Breast epithelium (tissue), 4 donors: ENCODE measurements at regions not wholly inside any gene's neighbourhood (a gene's known extent, or its start where the extent isn't known, plus 50 kb on each side); places are given as distances from the start of the nearest gene placed in this dataset.

Experiments used
- DNase-seq, 2 donors: peaks; one replicate each; pipeline ENCODE4 v3.0.0-alpha.2; 2019; ENCODE audit warnings: low spot score in 2 of 2
- H3K27ac ChIP-seq, 2 donors: fragments of 200-600 bp; sonication (generic) in 1 of 2; one replicate each; pipeline ENCODE4 v1.5.1; 2016 to 2019; ENCODE audit warnings: mild to moderate bottlenecking in 1 of 2
- H3K27me3 ChIP-seq, 2 donors: fragments of 200-600 bp; sonication (generic) in 1 of 2; one replicate each; pipeline versions ENCODE4 v1.5.1 to v1.6.0; 2017 to 2019; ENCODE audit warnings: control low read depth in 1 of 2, mild to moderate bottlenecking in 1 of 2
- H3K36me3 ChIP-seq: fragments of 200-600 bp; one replicate; pipeline ENCODE4 v1.5.1; 2019
- H3K4me1 ChIP-seq, 2 donors: fragments of 200-600 bp; sonication (generic); one replicate each; pipeline ENCODE4 v1.5.1; 2016 to 2019; ENCODE audit warnings: control low read depth in 1 of 2
- H3K4me3 ChIP-seq, 3 donors: fragments of 200-600 bp; sonication (generic); 1 replicate in 2 of 3; 2 replicates in 1 of 3; pipeline ENCODE4 v1.5.1; 2016 to 2019; ENCODE audit warnings: mild to moderate bottlenecking in 3 of 3, moderate library complexity in 2 of 3
- H3K9me3 ChIP-seq, 2 donors: fragments of 200-600 bp; sonication (generic) in 1 of 2; one replicate each; pipeline ENCODE4 v1.5.1; 2016 to 2019; ENCODE audit warnings: control low read depth in 1 of 2
- POLR2A ChIP-seq: fragments of 450-650 bp; IDR thresholded peaks from one replicate; pipeline ENCODE4 v1.6.1; 2016; ENCODE audit warnings: antibody characterized with exemption, mild to moderate bottlenecking, moderate library complexity
- POLR2AphosphoS5 ChIP-seq, 3 donors: sonication (generic); formaldehyde crosslinking; IDR thresholded peaks; one replicate each; pipeline ENCODE4 v1.6.1; 2017; ENCODE audit warnings: antibody characterized with exemption in 3 of 3
- intact Hi-C: fragments of 100-400 bp; cut with DNase I; formaldehyde crosslinking; loops from one replicate; pipeline ENCODE4 v1.15.1; 2023; ENCODE audit warnings: low total_unique reads
- TF ChIP-seq, protein P1 (sequence below), 3 donors: fragments of 450-650 bp; IDR thresholded peaks; one replicate each; pipeline ENCODE4 v1.5.1; 2016 to 2017; ENCODE audit warnings: antibody characterized with exemption in 3 of 3, mild to moderate bottlenecking in 3 of 3, moderate library complexity in 3 of 3

DNA sequence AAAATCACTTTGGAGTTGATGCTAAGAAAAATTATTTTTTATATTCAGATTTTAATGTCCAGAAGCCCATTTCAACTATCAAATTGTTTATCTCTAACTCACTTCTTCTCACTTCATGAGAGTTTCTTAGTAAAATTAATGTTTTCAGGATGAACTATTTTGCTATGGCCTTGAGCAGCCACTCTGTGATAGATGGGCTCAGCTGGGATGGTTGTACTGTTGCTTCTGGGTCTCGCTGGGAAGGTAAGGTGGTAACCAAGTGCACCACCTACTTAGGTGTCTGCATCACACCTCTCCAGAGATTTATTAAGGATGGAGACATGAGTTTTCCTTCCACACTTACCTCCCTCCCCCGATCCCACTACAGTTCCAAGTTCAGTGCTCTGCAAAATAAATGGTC, 110.3 kb upstream of the ATP2B2 start:
- TF ChIP-seq POLR2A, result no peak
- TF ChIP-seq, protein P1, sequence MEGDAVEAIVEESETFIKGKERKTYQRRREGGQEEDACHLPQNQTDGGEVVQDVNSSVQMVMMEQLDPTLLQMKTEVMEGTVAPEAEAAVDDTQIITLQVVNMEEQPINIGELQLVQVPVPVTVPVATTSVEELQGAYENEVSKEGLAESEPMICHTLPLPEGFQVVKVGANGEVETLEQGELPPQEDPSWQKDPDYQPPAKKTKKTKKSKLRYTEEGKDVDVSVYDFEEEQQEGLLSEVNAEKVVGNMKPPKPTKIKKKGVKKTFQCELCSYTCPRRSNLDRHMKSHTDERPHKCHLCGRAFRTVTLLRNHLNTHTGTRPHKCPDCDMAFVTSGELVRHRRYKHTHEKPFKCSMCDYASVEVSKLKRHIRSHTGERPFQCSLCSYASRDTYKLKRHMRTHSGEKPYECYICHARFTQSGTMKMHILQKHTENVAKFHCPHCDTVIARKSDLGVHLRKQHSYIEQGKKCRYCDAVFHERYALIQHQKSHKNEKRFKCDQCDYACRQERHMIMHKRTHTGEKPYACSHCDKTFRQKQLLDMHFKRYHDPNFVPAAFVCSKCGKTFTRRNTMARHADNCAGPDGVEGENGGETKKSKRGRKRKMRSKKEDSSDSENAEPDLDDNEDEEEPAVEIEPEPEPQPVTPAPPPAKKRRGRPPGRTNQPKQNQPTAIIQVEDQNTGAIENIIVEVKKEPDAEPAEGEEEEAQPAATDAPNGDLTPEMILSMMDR (IDR thresholded peaks at IDR 0.05), result no peak
- no peak for TF ChIP-seq POLR2AphosphoS5 (IDR thresholded peaks at IDR 0.05)
- peak in 1 of 2 donors; percentile 2 for DNase-seq
- Histone ChIP-seq H3K36me3 (no peaks in the 10 kb centered on the region), H3K9me3 (peaks cover 6 to 7% of the 10 kb centered on the region in 2 donors), H3K27ac (no peak overlapping the region), H3K4me3 (no peak overlapping the region), H3K27me3 (peaks cover 0 to 10% of the 10 kb centered on the region in 2 donors), H3K4me1 (no peaks in the 10 kb centered on the region)
- intact Hi-C loops, result no loop called here

DNA sequence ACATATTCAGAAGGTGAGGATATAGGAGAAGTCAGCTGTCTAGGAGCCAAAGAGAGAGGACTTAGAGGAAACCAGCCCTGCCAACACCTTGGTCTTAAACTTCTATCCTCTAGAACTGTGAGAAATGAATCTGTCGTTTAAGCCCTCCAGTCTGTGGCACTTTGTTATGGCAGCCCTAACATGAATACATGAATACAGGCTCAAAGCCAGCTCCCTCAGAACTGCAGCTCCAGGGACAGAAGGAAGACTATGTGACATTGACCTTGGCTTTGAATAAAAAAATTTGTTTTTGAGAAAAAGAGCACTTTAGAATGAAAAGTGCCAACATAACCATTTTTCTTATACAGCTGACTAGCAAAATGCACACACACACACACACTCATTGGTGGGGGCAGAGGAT, 110.9 kb upstream of the ATP2B2 start:
- no peak for TF ChIP-seq POLR2AphosphoS5 (IDR thresholded peaks at IDR 0.05)
- TF ChIP-seq, protein P1 (IDR thresholded peaks at IDR 0.05), result no peak
- TF ChIP-seq POLR2A, result no peak
- Histone ChIP-seq H3K4me1 (no peaks in the 10 kb centered on the region), H3K27ac (no peak overlapping the region), H3K4me3 (no peak overlapping the region), H3K36me3 (no peaks in the 10 kb centered on the region), H3K9me3 (peaks cover 6 to 7% of the 10 kb centered on the region in 2 donors), H3K27me3 (peaks cover 0 to 15% of the 10 kb centered on the region in 2 donors)
- no peak for DNase-seq
- intact Hi-C loops, result no loop called here

DNA sequence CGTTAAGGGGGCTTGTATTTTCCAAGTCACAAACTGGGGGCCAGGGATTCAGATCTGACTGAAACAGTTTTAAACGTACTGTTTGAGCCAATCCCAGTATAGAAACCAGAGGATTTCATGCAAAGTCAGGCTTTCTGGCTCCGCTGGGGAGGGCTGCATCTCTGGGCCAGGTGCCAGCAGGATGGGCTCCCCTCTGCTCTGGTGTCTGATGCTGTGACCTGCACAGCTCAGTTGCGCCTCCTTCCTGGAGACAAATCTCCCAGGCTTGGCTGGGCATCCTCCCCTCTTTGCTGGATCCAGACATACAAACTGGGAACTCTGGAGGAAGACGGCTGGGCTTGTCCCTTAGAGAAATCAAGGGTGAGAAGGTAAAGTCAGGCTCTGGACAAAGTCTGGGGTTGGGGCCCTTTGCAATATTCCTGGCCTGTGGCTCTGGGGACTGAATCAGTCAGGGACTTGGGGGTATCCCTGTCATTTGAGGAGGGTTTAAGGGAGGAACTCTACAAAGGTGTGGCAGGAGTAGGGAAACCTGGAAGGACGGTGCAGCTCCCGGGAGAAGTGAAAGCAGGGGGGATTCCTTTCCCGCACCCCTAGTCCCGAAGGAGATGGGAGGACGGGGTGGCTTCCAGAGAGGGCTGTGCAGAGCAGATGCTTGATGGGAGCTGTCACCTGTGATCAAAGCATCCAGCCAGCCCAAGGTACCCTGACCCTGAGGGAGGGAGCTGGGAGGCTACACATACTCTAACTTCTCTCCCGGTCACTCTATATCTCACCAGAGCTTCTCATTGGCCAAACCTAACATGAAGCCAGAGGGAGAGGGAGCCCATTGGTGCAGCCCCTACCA, 114.8 kb upstream of the ATP2B2 start:
- intact Hi-C loops, result no loop called here
- no peak overlapping the region for H3K27ac ChIP-seq
- H3K9me3 ChIP-seq, result no peaks in the 10 kb centered on the region
- peaks cover 0 to 19% of the 10 kb centered on the region in 2 donors for H3K27me3 ChIP-seq
- TF ChIP-seq POLR2AphosphoS5 (IDR thresholded peaks at IDR 0.05) (no peak), POLR2A (no peak)
- TF ChIP-seq, protein P1 (IDR thresholded peaks at IDR 0.05), result no peak
- H3K36me3 ChIP-seq, result no peaks in the 10 kb centered on the region
- H3K4me3 ChIP-seq, result no peak overlapping the region
- H3K4me1 ChIP-seq, result no peaks in the 10 kb centered on the region
- DNase-seq, result no peak

DNA sequence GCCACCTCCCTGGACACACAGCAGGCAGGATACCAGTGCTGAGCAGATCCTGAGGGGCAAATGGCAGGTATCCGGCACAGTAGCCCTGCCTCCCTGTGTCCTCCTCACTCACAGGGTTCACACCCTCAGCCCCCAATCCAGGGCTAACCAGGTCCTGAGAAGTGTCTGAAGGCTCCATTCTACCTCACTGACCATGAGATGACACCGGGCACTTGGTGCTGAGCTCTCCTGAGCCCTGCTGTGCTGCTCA, 115.4 kb upstream of the ATP2B2 start:
- Histone ChIP-seq H3K27me3 (peaks cover 0 to 19% of the 10 kb centered on the region in 2 donors), H3K4me1 (no peaks in the 10 kb centered on the region), H3K9me3 (no peaks in the 10 kb centered on the region), H3K4me3 (no peak overlapping the region), H3K36me3 (no peaks in the 10 kb centered on the region), H3K27ac (no peak overlapping the region)
- DNase-seq, result no peak
- intact Hi-C loops, result no loop called here
- TF ChIP-seq POLR2AphosphoS5 (IDR thresholded peaks at IDR 0.05) (no peak), POLR2A (no peak)
- TF ChIP-seq, protein P1 (IDR thresholded peaks at IDR 0.05), result no peak

DNA sequence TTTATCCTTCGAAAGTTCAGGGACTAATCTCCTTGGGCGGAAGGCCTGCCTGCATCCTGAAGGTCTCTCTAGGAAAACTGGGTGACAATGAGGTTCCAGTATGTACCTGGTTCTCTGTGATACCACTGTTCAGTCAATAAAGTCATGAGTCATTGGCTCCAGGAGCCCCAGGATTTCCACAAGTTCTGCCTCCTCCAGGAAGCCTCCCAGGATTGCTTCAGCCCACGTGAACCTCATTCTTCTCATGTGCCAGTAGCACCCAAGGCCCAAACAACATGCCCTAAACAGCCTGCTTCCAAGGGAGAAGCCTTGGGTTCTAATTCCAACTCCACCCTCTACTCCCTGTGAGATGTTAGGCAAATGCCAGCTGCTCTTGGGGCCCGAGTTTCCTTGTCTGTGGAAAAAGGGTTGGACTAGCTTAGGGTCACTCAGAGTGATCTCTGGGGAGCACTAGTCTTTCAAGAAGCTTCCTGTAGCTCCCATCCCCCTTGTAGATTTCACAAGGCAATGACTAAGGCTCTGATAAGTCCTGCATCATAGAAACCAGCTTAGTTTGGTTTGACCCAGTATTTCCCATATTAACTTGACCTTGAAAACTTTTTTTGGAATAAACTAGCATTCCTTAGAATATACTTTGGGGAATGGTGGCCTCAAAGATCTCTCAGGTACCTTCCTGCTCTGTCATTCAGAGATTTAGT, 118.3 kb upstream of the ATP2B2 start:
- Histone ChIP-seq H3K36me3 (no peaks in the 10 kb centered on the region), H3K4me3 (no peak overlapping the region), H3K9me3 (no peaks in the 10 kb centered on the region), H3K27me3 (peaks cover 0 to 19% of the 10 kb centered on the region in 2 donors), H3K27ac (no peak overlapping the region), H3K4me1 (no peaks in the 10 kb centered on the region)
- intact Hi-C loops, result no loop called here
- TF ChIP-seq, protein P1 (IDR thresholded peaks at IDR 0.05), result no peak
- TF ChIP-seq POLR2AphosphoS5 (IDR thresholded peaks at IDR 0.05), result no peak
- TF ChIP-seq POLR2A, result no peak
- no peak for DNase-seq
